Common myeloid progenitor, CD34-positive (primary cell): ENCODE measurements at regions not wholly inside any gene's neighbourhood (a gene's known extent, or its start where the extent isn't known, plus 50 kb on each side); places are given as distances from the start of the nearest gene placed in this dataset.
A peak's percentile ranks its signal among the peaks of the same experiment; 100 is the strongest.

Experiments used
- CTCF ChIA-PET: fragments of 350-600 bp; sonication (Branson Sonifier 250); formaldehyde crosslinking; loops from one replicate; lab custom pipeline; 2021; ENCODE audit warnings: antibody characterized with exemption; lab: Charles Lee
- POLR2A ChIA-PET: fragments of 350-600 bp; sonication (Branson Sonifier 250); formaldehyde crosslinking; loops from one replicate; lab custom pipeline; 2021; ENCODE audit warnings: antibody characterized with exemption; lab: Charles Lee
- DNase-seq, 3 donors: peaks; one replicate each; pipeline versions ENCODE4 v3.0.0 to v3.0.0-alpha.2; 2013
- H3K27ac ChIP-seq, 2 experiments: 1 replicate in 1 of 2; 2 replicates in 1 of 2; pipeline ENCODE4 v1.7.0; 2013; ENCODE audit warnings: inconsistent platforms in 2 of 2, low read length in 2 of 2, mild to moderate bottlenecking in 2 of 2, low read depth in 1 of 2, moderate library complexity in 1 of 2; ENCODE audit not compliant: severe bottlenecking in 2 of 2, insufficient read depth in 1 of 2, poor library complexity in 1 of 2
- H3K27me3 ChIP-seq, 5 experiments: replicated peaks in 2 of 5; 1 replicate in 3 of 5; 2 replicates in 2 of 5; pipeline versions ENCODE4 v1.6.1 to v1.7.0; 2013; ENCODE audit warnings: low read length in 4 of 5, mild to moderate bottlenecking in 2 of 5, moderate library complexity in 2 of 5, inconsistent platforms in 1 of 5; ENCODE audit not compliant: insufficient read depth in 5 of 5, control insufficient read depth in 4 of 5
- H3K36me3 ChIP-seq, 4 experiments: 1 replicate in 2 of 4; 2 replicates in 2 of 4; pipeline versions ENCODE4 v1.6.1 to v1.7.0; 2013; ENCODE audit warnings: low read length in 3 of 4, control low read depth in 1 of 4, mild to moderate bottlenecking in 1 of 4; ENCODE audit not compliant: control insufficient read depth in 4 of 4, insufficient read depth in 4 of 4
- H3K4me1 ChIP-seq, 4 experiments: 1 replicate in 3 of 4; 2 replicates in 1 of 4; pipeline versions ENCODE4 v1.6.1 to v1.7.1; 2013; ENCODE audit warnings: low read length in 3 of 4, mild to moderate bottlenecking in 3 of 4, control low read depth in 1 of 4, inconsistent platforms in 1 of 4, moderate library complexity in 1 of 4; ENCODE audit not compliant: control insufficient read depth in 4 of 4, insufficient read depth in 4 of 4; ENCODE audit errors: control extremely low read depth in 1 of 4
- H3K4me3 ChIP-seq, 7 experiments: 1 replicate in 4 of 7; 2 replicates in 3 of 7; pipeline versions ENCODE4 v1.5.1 to v1.7.0; 2013; ENCODE audit warnings: mild to moderate bottlenecking in 7 of 7, low read length in 6 of 7, moderate library complexity in 6 of 7, inconsistent platforms in 2 of 7, low read depth in 2 of 7, control low read depth in 1 of 7; ENCODE audit not compliant: insufficient read depth in 4 of 7, control insufficient read depth in 1 of 7; ENCODE audit errors: extremely low read depth in 1 of 7
- H3K9me3 ChIP-seq, 5 experiments: 1 replicate in 4 of 5; 2 replicates in 1 of 5; pipeline versions ENCODE4 v1.6.1 to v1.7.1; 2013; ENCODE audit warnings: low read length in 4 of 5, mild to moderate bottlenecking in 2 of 5, inconsistent platforms in 1 of 5, low read depth in 1 of 5, moderate library complexity in 1 of 5; ENCODE audit not compliant: control insufficient read depth in 4 of 5, insufficient read depth in 2 of 5; ENCODE audit errors: control extremely low read depth in 1 of 5
- WGBS: methylation state at CpG from one replicate; pipeline ENCODE4 v1.1.5; 2013; ENCODE audit not compliant: insufficient coverage; 5-methylcytosine and 5-hydroxymethylcytosine counted together

DNA sequence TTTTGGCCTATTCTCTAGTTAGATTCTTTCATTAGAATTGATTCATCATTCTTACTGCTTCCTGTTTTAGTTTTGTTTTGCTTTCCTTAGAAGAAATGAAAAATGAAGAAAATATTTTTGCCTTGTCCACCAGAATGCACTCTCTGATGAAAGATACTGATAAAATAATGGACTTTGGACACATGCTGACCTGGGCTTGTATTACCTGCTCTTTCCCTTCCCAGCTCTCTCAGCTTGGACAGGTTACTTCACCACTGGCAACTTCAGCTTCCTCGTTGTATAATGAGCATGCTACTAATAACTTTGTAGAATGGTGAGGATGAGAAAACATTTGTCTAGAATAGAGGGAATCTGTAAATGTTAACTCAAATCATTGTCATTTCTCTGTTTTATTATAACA is 1468.1 kb upstream of the WWC1 start:
- ChIA-PET CTCF (no interaction called here), POLR2A (no interaction called here)
- Histone ChIP-seq H3K9me3 (peaks cover 0 to 1% (median 0%) of the 10 kb centered on the region in 5 experiments), H3K27ac (no peak overlapping the region), H3K4me3 (no peak overlapping the region), H3K4me1 (no peaks in the 10 kb centered on the region), H3K36me3 (no peaks in the 10 kb centered on the region), H3K27me3 (no peaks in the 10 kb centered on the region)
- no CpG with 5 or more reads among the region's 1 CpG for WGBS
- no peak for DNase-seq

DNA sequence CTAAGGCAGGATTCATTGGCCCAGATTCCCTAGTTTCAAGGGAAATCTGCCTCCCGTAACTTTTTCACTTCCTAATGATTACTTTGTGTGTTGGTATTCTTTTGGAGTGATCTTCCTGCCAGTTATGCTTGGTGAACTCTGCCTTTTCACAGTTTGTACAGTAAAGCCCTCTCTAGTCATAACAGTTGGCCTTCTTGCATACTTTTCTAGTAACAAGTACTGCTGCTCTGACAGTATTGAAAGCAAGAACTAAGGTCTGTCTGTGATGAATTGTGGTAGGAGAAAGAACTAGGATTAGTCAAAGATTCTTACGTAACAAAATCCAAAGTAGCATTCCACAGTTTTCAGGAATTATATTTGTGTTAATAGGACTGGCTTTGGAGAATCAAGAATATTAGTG is 1457.2 kb upstream of the WWC1 start:
- Histone ChIP-seq H3K36me3 (no peaks in the 10 kb centered on the region), H3K27me3 (no peaks in the 10 kb centered on the region), H3K27ac (no peak overlapping the region), H3K4me1 (no peaks in the 10 kb centered on the region), H3K9me3 (no peaks in the 10 kb centered on the region), H3K4me3 (no peak overlapping the region)
- POLR2A ChIA-PET = no interaction called here
- CTCF ChIA-PET = no interaction called here
- no peak for DNase-seq
- WGBS = 100% methylated on average over 1 of the region's 2 CpGs

DNA sequence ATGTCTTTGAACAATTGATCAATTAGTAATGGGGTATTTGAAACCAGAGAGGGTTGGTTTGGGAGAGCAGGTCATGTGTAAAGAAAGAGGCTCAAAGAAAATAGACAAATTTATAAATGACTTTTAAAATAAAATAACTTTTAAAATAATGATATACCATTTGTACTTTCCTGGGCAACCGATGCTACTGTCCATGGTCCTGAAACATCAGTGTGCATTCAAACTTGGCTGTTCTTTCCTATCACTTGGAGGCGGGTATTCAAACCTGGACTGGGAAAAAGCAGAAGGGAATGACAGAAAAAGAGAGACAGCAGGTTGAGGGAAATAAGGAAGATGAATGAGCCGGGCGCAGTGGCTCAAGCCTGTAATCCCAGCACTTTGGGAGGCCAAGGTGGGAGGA is 1446.4 kb upstream of the WWC1 start:
- Histone ChIP-seq H3K36me3 (no peaks in the 10 kb centered on the region), H3K4me1 (no peaks in the 10 kb centered on the region), H3K9me3 (no peaks in the 10 kb centered on the region), H3K4me3 (no peak overlapping the region), H3K27me3 (no peaks in the 10 kb centered on the region), H3K27ac (no peak overlapping the region)
- DNase-seq = peak; percentile 7 to 41 (median 35)
- 90% methylated on average over 3 of the region's 4 CpGs for WGBS
- ChIA-PET CTCF (interaction anchor here (0.7 kb wide), 1 partner anchor 71 kb away, joined by 3 read pairs; no protein-coding TSS in a partner anchor), POLR2A (no interaction called here)

DNA sequence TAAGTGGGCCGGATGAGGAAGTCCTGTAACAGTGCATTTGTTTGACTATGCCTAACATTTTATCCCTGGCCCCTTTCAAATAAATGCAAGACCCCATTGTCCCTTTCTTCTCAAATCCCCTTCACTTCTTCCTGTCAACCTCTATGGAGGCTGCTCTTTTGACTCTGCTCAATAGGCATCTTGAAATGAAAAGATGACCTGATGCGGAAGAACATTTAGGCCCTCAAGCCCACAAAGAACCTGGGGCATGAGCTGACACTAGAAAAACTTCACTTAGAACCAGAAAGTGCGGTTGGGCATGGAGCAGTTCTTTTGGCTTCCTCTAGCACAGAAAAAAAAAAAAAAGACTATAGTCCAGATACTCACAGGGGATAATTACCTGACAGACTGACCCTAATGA is 1434.7 kb upstream of the WWC1 start:
- H3K4me3 ChIP-seq = no peak overlapping the region
- ChIA-PET CTCF (no interaction called here), POLR2A (no interaction called here)
- H3K36me3 ChIP-seq = no peaks in the 10 kb centered on the region
- H3K27ac ChIP-seq = no peak overlapping the region
- H3K9me3 ChIP-seq = no peaks in the 10 kb centered on the region
- 96% methylated on average over 3 of the region's 3 CpGs for WGBS
- no peak for DNase-seq
- H3K4me1 ChIP-seq = peaks cover 0 to 15% (median 5%) of the 10 kb centered on the region in 4 experiments
- no peaks in the 10 kb centered on the region for H3K27me3 ChIP-seq

DNA sequence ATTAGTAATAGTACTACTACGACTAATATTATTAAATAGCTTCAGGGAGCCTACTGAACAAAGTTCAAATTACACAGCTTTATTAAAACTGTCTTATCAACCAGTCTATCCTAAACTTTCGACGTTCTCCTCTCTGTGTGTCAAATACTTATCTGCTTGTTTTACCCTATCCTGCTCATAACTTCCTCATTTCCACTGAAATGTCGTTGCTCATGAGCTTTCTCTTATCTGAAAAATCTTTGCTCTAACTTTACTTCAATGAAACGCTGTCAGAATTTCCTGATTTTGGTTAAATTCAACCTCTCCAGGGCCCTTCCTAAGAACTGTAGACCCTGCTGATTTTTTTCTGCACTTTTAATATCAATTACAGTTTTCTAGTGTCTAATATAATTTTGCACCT is 1431.0 kb upstream of the WWC1 start:
- Histone ChIP-seq H3K4me3 (no peak overlapping the region), H3K9me3 (no peaks in the 10 kb centered on the region), H3K27me3 (no peaks in the 10 kb centered on the region), H3K36me3 (no peaks in the 10 kb centered on the region), H3K27ac (no peak overlapping the region), H3K4me1 (peaks cover 0 to 23% (median 5%) of the 10 kb centered on the region in 4 experiments)
- POLR2A ChIA-PET = no interaction called here
- 0% methylated on average over 4 of the region's 5 CpGs for WGBS
- peak; percentile 30 to 77 (median 65) for DNase-seq
- CTCF ChIA-PET = interaction anchor here (2.1 kb wide), 1 partner anchor 13 kb away, joined by 4 read pairs; no protein-coding TSS in a partner anchor

DNA sequence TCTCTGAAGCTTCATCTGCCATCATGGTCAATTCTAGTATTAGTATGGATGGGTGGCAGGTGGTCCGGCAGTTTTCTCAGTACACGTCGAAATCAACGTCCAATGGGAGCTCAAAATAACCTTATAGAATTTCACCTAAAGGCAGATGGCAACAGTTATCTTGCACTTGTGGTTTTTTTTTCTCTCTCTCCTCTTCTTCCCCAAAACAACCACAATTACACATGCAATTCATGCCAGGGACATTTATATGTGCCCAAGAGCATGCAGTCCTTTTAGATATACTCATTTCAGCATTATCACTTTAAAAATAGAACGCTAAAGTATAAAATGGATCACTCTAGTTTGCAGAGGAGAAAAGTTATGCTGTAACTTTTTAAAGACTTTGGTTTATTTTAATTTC is 1428.9 kb upstream of the WWC1 start:
- H3K27me3 ChIP-seq = no peaks in the 10 kb centered on the region
- H3K4me3 ChIP-seq = no peak overlapping the region
- H3K27ac ChIP-seq = no peak overlapping the region
- H3K36me3 ChIP-seq = no peaks in the 10 kb centered on the region
- ChIA-PET POLR2A (no interaction called here), CTCF (no interaction called here)
- H3K4me1 ChIP-seq = peaks cover 0 to 23% (median 5%) of the 10 kb centered on the region in 4 experiments
- peak in 2 of 3 donors; percentile 46 to 65 for DNase-seq
- 48% methylated on average over 4 of the region's 5 CpGs for WGBS
- no peaks in the 10 kb centered on the region for H3K9me3 ChIP-seq

DNA sequence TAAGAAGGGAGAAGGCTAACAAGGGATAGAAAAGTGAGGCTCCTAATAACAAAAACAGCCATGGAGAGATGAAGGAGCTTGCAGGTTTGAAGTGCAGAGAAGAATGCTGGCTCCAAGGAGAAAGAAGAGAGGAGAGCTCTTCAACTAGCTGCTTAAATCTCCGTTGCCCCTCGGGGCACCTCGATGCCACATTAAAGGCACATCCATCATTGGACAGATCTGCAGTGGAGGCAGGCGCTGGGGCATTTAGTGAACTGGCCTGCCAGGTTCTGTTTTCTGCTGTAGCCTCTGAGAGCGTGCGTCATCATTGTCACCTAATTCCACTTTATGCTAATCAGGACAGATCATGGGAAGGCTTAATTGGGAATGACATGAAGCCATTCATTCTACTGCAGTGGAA is 1426.2 kb upstream of the WWC1 start:
- ChIA-PET CTCF (no interaction called here), POLR2A (no interaction called here)
- H3K4me1 ChIP-seq = peaks cover 0 to 21% (median 5%) of the 10 kb centered on the region in 4 experiments
- H3K9me3 ChIP-seq = no peaks in the 10 kb centered on the region
- no peak overlapping the region for H3K4me3 ChIP-seq
- DNase-seq = no peak
- H3K27me3 ChIP-seq = no peaks in the 10 kb centered on the region
- no peak overlapping the region for H3K27ac ChIP-seq
- H3K36me3 ChIP-seq = no peaks in the 10 kb centered on the region
- 92% methylated on average over 2 of the region's 6 CpGs for WGBS
